Activated T-cell treated with anti-CD3 and anti-CD28 coated beads, Interleukin-2, amount 50 U/mL, for 24 hours (primary cell): ENCODE measurements at regions not wholly inside any gene's neighbourhood (a gene's known extent, or its start where the extent isn't known, plus 50 kb on each side); places are given as distances from the start of the nearest gene placed in this dataset.
"Not testable (repeated sequence)": the region's sequence is repeated elsewhere in the genome, so short reads cannot be mapped to it uniquely, and the experiment has no call there.

Experiments used
- DNase-seq: peaks from one replicate; pipeline ENCODE4 v3.0.0-alpha.2; 2020
- H3K27ac Mint-ChIP-seq: 2 replicates; pipeline ENCODE4 v1.8.0; 2020; ENCODE audit warnings: mild to moderate bottlenecking, mixed read lengths
- H3K27me3 Mint-ChIP-seq: 2 replicates; pipeline ENCODE4 v1.8.0; 2020; ENCODE audit warnings: mixed read lengths
- H3K36me3 Mint-ChIP-seq: 2 replicates; pipeline ENCODE4 v1.8.0; 2020; ENCODE audit warnings: low read depth, mixed read lengths
- H3K4me1 Mint-ChIP-seq: 2 replicates; pipeline ENCODE4 v1.8.0; 2020; ENCODE audit warnings: low read depth, mixed read lengths
- H3K4me3 Mint-ChIP-seq: 2 replicates; pipeline ENCODE4 v1.8.0; 2020; ENCODE audit warnings: mild to moderate bottlenecking, moderate library complexity, mixed read lengths
- H3K9me3 Mint-ChIP-seq: 2 replicates; pipeline ENCODE4 v1.8.0; 2020; ENCODE audit warnings: mixed read lengths

- not testable (repeated sequence) for H3K4me3 Mint-ChIP-seq, H3K4me1 Mint-ChIP-seq, H3K36me3 Mint-ChIP-seq, H3K9me3 Mint-ChIP-seq, H3K27me3 Mint-ChIP-seq, H3K27ac Mint-ChIP-seq, DNase-seq
Measured at GRCh38 chr1:120229835-120230234, 53.5 kb upstream of the SEC22B start.
